HepG2 (cell line): ENCODE measurements at regions not wholly inside any gene's neighbourhood (a gene's known extent, or its start where the extent isn't known, plus 50 kb on each side); places are given as distances from the start of the nearest gene placed in this dataset.

Source experiments
- CENPT ChIP-seq: sonication (generic); formaldehyde crosslinking; IDR thresholded peaks from 2 replicates; pipeline ENCODE4 v1.8.0; 2022; ENCODE audit warnings: low read depth, mild to moderate bottlenecking, moderate library complexity, missing genetic modification reagents
- KDM1A ChIP-seq: IDR thresholded peaks from 2 replicates; pipeline ENCODE4 v1.6.1; 2016; ENCODE audit warnings: missing compliant biosample characterization
- LCORL ChIP-seq, 2 experiments: fragments of 450-650 bp in 1 of 2; sonication (generic) in 1 of 2; formaldehyde crosslinking in 1 of 2; IDR thresholded peaks; 2 replicates each; pipeline versions ENCODE4 v1.5.0 to v1.6.1; 2017 to 2020; ENCODE audit warnings: antibody characterized with exemption in 1 of 2, missing genetic modification reagents in 1 of 2
- NR1H2 ChIP-seq: sonication (generic); formaldehyde crosslinking; IDR thresholded peaks from 2 replicates; pipeline ENCODE4 v1.8.1; 2022; ENCODE audit warnings: low read depth, missing genetic modification reagents, borderline replicate concordance
- POLR2G ChIP-seq: fragments of 200-400 bp; formaldehyde crosslinking; IDR thresholded peaks from 2 replicates; pipeline ENCODE4 v1.6.1; 2018; ENCODE audit warnings: mild to moderate bottlenecking, low read depth, low read length, moderate library complexity
- PRMT3 ChIP-seq: sonication (generic); formaldehyde crosslinking; IDR thresholded peaks from 2 replicates; pipeline ENCODE4 v1.8.1; 2022; ENCODE audit warnings: low read depth, mild to moderate bottlenecking, moderate library complexity, missing genetic modification reagents, borderline replicate concordance
- TGIF2 ChIP-seq: IDR thresholded peaks from 2 replicates; pipeline ENCODE4 v1.6.1; 2016; ENCODE audit warnings: control low read depth, missing compliant biosample characterization
- ZBTB38 ChIP-seq: sonication (generic); formaldehyde crosslinking; IDR thresholded peaks from 2 replicates; pipeline ENCODE4 v1.5.1; 2020; ENCODE audit warnings: mild to moderate bottlenecking, missing genetic modification reagents
- ZNF275 ChIP-seq: sonication (generic); formaldehyde crosslinking; IDR thresholded peaks from 2 replicates; pipeline ENCODE4 v1.8.0; 2022; ENCODE audit warnings: missing genetic modification reagents, mild to moderate bottlenecking, inconsistent platforms, borderline replicate concordance
- ZNF609 ChIP-seq: sonication (generic); formaldehyde crosslinking; IDR thresholded peaks from 2 replicates; pipeline ENCODE4 v1.4.0; 2020; ENCODE audit warnings: mild to moderate bottlenecking, missing genetic modification reagents, borderline replicate concordance
- ZNF703 ChIP-seq: sonication (generic); formaldehyde crosslinking; IDR thresholded peaks from 2 replicates; pipeline ENCODE4 v1.5.1; 2020; ENCODE audit warnings: missing genetic modification reagents, mild to moderate bottlenecking, moderate library complexity, borderline replicate concordance
- ZNF710 ChIP-seq: sonication (generic); formaldehyde crosslinking; IDR thresholded peaks from 2 replicates; pipeline ENCODE4 v1.5.0; 2020; ENCODE audit warnings: mild to moderate bottlenecking, missing genetic modification reagents, borderline replicate concordance
- TF ChIP-seq, protein P1 (sequence below): IDR thresholded peaks from 2 replicates; pipeline ENCODE4 v1.4.0; 2020; ENCODE audit warnings: mild to moderate bottlenecking, missing genetic modification reagents

- TF ChIP-seq ZNF609 (CRISPR knock-in tag) (no peak), ZNF275 (CRISPR knock-in tag) (no peak), POLR2G (no peak), CENPT (CRISPR knock-in tag) (no peak), NR1H2 (CRISPR knock-in tag) (no peak), PRMT3 (CRISPR knock-in tag) (no peak), LCORL (IDR thresholded peaks at IDR 0.05) (no peak), LCORL (CRISPR knock-in tag; IDR thresholded peaks at IDR 0.05) (no peak), TGIF2 (CRISPR knock-in tag) (no peak), ZNF703 (CRISPR knock-in tag) (no peak), ZBTB38 (CRISPR knock-in tag) (no peak), ZNF710 (CRISPR knock-in tag) (no peak), KDM1A (no peak)
- TF ChIP-seq, protein P1, sequence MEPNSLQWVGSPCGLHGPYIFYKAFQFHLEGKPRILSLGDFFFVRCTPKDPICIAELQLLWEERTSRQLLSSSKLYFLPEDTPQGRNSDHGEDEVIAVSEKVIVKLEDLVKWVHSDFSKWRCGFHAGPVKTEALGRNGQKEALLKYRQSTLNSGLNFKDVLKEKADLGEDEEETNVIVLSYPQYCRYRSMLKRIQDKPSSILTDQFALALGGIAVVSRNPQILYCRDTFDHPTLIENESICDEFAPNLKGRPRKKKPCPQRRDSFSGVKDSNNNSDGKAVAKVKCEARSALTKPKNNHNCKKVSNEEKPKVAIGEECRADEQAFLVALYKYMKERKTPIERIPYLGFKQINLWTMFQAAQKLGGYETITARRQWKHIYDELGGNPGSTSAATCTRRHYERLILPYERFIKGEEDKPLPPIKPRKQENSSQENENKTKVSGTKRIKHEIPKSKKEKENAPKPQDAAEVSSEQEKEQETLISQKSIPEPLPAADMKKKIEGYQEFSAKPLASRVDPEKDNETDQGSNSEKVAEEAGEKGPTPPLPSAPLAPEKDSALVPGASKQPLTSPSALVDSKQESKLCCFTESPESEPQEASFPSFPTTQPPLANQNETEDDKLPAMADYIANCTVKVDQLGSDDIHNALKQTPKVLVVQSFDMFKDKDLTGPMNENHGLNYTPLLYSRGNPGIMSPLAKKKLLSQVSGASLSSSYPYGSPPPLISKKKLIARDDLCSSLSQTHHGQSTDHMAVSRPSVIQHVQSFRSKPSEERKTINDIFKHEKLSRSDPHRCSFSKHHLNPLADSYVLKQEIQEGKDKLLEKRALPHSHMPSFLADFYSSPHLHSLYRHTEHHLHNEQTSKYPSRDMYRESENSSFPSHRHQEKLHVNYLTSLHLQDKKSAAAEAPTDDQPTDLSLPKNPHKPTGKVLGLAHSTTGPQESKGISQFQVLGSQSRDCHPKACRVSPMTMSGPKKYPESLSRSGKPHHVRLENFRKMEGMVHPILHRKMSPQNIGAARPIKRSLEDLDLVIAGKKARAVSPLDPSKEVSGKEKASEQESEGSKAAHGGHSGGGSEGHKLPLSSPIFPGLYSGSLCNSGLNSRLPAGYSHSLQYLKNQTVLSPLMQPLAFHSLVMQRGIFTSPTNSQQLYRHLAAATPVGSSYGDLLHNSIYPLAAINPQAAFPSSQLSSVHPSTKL (CRISPR knock-in tag) = no peak
- TF ChIP-seq, all 625 proteins: peak for 0
Observed at GRCh38 chr14:75350505-75351060, 72.0 kb downstream of the FOS start (continued).
